ENCODE measurements at regions not wholly inside any gene's neighbourhood (a gene's known extent, or its start where the extent isn't known, plus 50 kb on each side); places are given as distances from the start of the nearest gene placed in this dataset.
"Not testable (repeated sequence)": the region's sequence is repeated elsewhere in the genome, so short reads cannot be mapped to it uniquely, and the experiment has no call there.

DNA sequence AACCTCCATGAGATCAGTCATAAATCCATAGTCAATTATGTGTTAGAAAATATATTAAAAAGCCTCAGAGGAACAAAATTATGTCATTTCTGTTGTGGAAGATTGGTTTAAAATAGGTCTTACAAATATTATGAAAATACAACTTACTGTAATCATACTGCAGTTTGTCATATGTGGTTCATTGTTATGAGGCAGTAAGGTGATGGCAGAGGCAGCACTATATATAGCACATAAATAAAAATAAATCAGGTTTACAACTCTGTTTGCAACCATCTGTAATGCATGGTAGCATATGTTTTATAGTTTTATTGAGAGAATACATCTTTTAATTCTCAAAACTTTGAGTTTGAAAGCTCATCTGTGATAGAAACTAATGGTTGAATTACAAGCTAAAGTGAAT, 651.4 kb downstream of the PCDH11X start:
- TF ChIP-seq, protein P1, sequence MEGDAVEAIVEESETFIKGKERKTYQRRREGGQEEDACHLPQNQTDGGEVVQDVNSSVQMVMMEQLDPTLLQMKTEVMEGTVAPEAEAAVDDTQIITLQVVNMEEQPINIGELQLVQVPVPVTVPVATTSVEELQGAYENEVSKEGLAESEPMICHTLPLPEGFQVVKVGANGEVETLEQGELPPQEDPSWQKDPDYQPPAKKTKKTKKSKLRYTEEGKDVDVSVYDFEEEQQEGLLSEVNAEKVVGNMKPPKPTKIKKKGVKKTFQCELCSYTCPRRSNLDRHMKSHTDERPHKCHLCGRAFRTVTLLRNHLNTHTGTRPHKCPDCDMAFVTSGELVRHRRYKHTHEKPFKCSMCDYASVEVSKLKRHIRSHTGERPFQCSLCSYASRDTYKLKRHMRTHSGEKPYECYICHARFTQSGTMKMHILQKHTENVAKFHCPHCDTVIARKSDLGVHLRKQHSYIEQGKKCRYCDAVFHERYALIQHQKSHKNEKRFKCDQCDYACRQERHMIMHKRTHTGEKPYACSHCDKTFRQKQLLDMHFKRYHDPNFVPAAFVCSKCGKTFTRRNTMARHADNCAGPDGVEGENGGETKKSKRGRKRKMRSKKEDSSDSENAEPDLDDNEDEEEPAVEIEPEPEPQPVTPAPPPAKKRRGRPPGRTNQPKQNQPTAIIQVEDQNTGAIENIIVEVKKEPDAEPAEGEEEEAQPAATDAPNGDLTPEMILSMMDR (IDR thresholded peaks at IDR 0.05; ENCODE audit: low read depth, low read length), result not testable (repeated sequence)
- not testable (repeated sequence) for TF ChIP-seq POLR2A (IDR thresholded peaks at IDR 0.05; ENCODE audit: extremely low read depth, insufficient read length)

All from NB4 (cell line).